GM23248 (cell line): ENCODE measurements at regions not wholly inside any gene's neighbourhood (a gene's known extent, or its start where the extent isn't known, plus 50 kb on each side); places are given as distances from the start of the nearest gene placed in this dataset.

ENCODE experiments used
- EZH2 ChIP-seq: fragments of 200-600 bp; sonication (generic); IDR thresholded peaks from 2 replicates; pipeline ENCODE4 v1.6.1; 2018; ENCODE audit warnings: antibody characterized with exemption, mild to moderate bottlenecking; ENCODE audit not compliant: insufficient read depth, poor library complexity, severe bottlenecking
- EZH2phosphoT487 ChIP-seq: fragments of 200-600 bp; sonication (generic); IDR thresholded peaks from 2 replicates; pipeline ENCODE4 v1.6.1; 2018; ENCODE audit warnings: antibody characterized with exemption, moderate library complexity, mild to moderate bottlenecking, low read depth; ENCODE audit not compliant: insufficient read depth

GRCh38 chr4:177175473-177175872 is 134.2 kb upstream of the NEIL3 start:
- no peak for TF ChIP-seq EZH2phosphoT487
- TF ChIP-seq EZH2: no peak
